NK-92 treated with Interleukin-12 subunit alpha and Interleukin-12 subunit beta, amount 100 ng/mL, for 24 hours (cell line): ENCODE measurements at regions not wholly inside any gene's neighbourhood (a gene's known extent, or its start where the extent isn't known, plus 50 kb on each side); places are given as distances from the start of the nearest gene placed in this dataset.
"Not testable (repeated sequence)": the region's sequence is repeated elsewhere in the genome, so short reads cannot be mapped to it uniquely, and the experiment has no call there.

Experiments used
- DNase-seq: peaks from one replicate; lab custom pipeline; 2025; lab: John Stamatoyannopoulos, UW

DNA sequence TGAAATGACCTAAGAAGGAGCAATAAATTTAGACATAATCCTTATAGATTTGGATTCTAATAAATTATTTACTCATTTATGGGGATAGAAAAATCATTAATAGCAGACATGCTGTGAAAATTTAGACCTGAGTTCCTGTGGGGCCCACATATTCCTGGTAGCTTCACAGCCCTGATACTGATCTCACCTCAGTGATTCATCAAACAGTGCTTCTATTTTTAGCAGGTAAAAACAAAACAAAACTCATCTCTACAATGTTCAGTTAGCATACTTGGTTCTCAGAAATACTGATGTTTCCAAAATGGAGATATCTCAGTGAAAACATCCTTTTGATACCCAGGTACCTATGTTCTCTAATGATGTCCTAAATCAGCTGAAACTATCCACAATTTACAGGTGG lies 841.1 kb upstream of the SORCS1 start:
- DNase-seq: no peak

- DNase-seq: no peak
Measured at GRCh38 chr10:108003576-108003975, 839.1 kb upstream of the SORCS1 start.

DNA sequence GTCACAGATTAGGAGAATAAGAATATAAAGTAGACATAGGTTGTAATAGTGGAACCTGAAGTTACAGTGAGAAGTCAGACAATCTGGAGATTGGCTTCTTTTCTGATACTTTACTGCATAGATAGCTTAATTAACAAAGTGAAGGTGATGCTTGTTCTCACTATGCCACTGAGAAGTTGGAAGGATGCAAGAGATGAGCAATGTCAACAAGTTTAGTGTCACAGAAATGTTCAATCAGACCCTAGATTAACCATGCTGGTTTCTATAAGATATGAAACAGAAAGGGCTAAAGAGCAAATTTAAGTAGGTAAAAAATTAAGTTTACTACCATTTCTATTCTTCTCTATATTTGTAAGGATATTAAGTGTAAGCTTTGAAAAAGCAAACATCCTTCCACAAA lies 838.6 kb upstream of the SORCS1 start:
- DNase-seq: no peak

DNA sequence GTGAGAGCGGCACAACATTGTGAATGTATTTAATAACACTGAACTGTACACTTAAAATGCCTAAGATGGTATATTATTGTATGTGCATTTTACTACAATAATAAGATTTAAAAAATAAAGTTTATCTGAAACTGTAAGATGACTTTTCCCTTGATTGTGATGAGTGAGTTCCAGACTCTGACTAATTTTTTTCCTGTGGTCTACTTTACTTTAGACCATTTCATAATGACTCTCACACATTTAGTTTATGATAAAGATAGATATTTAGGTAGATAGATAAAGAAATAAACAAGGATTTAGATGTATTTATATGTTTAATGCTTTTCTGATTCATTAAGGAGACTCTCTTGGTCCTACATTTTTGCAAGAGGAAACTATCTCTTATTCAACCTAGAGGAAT lies 835.9 kb upstream of the SORCS1 start:
- no peak for DNase-seq

GRCh38 chr10:107994621-107995270 lies 830.2 kb upstream of the SORCS1 start:
- DNase-seq: no peak

DNA sequence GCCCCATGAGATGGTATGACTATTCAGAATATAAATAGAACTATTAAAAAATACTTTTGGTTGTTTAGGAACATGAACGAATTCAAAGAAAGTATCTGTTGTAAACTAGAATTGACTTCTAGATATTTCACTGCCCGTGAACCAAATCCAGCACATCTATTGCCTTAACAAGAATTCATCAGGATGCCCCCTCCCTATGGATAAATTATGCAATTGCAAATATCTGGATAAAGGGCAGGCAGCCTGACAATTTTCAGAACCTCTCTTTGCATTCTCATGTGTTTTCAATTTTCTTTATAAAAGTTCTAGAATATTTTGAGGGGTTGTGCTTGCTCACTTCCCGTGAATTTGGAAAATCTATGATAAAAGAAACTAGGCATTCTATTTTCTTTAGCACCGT lies 822.1 kb upstream of the SORCS1 start:
- DNase-seq: no peak

GRCh38 chr10:107984581-107984980 lies 820.1 kb upstream of the SORCS1 start:
- no peak for DNase-seq

- DNase-seq: no peak
Measured at GRCh38 chr10:107984149-107984548, 819.6 kb upstream of the SORCS1 start.

DNA sequence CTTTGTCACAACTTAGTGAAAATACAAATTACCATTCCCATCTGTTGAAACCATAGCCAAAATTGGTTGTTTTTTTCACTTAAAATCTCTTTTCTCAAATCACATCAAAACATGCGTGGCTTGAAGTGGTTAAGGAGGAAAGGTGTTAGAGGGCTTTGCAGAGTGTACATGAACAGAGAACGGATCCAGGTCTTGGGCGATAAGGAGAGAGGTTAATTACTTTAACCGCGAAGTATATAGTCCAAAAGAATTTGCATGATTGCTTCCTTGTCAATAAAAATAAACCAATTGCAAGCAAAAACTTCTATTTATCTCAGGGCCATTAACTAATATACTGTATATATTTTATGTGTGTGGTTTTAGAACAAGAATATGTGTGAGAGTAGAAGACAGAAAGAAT lies 813.9 kb upstream of the SORCS1 start:
- no peak for DNase-seq

DNA sequence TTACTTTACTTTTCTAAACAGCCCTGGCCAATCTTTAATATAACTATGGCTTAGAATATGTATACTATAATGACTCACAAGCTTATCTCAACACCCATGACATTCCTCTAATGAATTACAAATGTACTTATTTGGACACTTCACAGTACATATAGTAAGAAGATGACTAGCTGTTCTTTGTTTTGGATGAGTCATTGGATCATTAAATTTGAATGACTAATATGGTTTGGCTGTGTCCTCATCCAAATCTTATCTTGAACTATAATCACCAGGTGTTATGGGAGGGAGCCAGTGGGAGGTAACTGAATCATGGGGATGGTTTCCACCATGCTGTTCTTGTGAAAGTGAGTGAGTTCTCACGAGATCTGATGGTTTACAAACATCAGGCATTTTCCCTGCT lies 807.5 kb upstream of the SORCS1 start:
- DNase-seq: no peak

DNA sequence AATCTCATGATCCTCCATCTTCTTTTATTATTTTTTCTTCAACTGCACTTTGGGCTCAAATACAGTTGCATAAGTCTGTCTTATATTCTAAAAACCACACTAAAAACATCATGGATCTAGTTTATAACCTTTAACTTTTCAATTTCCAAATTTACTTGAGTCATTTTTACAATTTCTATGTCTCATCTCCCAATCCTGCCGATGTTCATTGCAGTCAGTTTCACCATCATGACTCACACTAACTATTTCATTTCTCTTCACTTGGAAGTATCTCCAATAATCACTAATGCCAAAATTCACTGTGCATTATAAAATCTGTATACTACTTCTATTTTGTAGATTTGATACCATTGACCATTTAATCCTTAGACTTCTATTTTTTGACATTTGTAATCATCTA lies 806.9 kb upstream of the SORCS1 start:
- no peak for DNase-seq

DNA sequence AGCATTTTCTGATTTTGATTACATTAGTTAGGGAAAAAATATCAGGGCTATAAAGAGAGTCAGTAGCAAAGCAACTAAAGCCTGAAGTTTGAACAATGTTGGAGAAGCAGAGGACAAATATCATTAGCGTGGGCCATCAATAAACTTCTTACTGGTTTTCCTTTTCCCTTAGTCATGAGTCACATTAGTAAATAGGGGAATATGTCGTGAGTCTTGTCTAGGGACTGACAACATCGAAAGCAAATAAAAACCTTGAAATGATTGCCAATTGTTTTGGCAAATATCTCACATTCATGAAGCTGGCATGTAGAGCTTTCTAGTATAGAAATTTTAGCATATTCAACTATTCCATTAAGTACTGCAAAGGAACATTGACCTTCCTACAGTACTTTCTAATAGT lies 806.0 kb upstream of the SORCS1 start:
- no peak for DNase-seq

DNA sequence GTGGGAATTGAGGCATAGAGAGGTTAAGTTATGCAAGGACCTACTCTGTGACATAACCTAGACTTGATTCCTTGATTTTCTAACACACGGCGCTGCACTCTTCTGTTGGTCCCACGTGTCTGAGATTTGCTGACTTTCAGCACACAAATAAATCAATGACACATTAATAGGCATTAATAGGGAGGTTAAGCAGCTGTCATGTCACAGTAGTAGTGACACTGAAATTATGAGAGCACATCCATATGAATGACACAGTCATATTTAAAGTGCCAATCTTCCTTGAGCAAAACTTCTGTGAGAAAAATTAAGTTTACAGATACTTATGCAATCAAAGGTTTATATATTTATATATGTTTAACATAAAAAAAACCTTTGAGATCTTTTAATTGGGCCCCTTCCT lies 805.4 kb upstream of the SORCS1 start:
- no peak for DNase-seq

DNA sequence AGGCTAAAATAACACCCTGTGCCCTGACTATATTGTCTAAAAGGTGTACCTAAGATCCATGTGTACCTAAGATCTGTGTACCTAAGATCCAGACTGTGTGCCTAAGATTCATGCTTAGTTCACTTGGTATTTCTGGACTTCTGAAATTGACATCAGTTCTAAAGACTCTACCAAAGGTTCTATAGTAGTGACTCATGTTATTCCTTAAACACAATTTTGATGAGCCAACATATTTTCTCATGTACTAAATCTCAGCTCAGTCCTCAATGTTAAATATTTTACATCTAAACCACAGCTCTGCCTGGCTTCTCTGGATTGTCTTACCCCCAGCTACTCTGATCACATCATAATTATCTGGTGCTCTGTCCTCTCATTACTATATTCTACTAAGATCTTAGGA lies 802.3 kb upstream of the SORCS1 start:
- DNase-seq: no peak

GRCh38 chr10:107952649-107953556 lies 788.4 kb upstream of the SORCS1 start:
- no peak for DNase-seq

- not testable (repeated sequence) for DNase-seq
Measured at GRCh38 chr10:107950411-107951062, 786.0 kb upstream of the SORCS1 start.

- no peak for DNase-seq
Measured at GRCh38 chr10:107942826-107943225, 778.3 kb upstream of the SORCS1 start.

DNA sequence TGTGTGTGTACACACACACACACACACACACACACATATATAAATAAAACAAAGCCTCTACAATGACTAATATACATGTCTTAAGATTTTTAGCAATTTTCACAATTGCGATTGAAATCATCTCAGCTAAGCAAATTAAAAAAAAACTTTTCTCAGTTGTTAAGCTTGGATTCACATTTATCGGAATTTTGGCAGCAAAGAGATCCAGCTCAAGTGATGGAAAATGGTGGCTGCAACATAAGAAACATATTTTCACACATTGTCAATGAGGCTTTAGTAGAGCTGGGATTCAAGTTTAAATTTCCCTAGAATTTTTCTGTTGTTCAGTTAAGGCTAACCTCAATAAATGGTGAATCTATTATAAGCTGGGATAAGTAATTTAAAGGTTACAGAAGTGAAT lies 768.6 kb upstream of the SORCS1 start:
- DNase-seq: no peak

DNA sequence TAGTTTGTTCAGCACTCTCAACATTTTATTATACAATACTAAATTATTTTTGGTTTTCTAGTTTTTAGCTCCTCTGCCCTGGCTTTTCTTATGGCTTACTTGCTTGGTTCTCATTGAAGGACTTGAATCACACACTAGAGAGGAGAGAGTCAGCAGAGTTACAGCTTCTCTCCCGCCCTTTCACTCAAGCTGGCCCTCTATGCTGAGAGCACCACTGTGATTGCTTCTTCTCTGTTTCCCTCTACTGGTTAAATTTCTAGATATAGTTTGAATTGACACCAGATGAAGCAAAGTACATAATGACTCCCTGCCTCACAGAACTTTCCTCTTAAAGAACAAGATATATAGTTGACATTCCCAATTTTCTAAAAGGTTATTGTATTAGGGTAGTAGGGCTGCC lies 767.3 kb upstream of the SORCS1 start:
- no peak for DNase-seq

GRCh38 chr10:107930037-107930436 lies 765.5 kb upstream of the SORCS1 start:
- DNase-seq: no peak

GRCh38 chr10:107924458-107924857 lies 760.0 kb upstream of the SORCS1 start:
- no peak for DNase-seq

- no peak for DNase-seq
Measured at GRCh38 chr10:107919626-107920235, 755.2 kb upstream of the SORCS1 start.

- no peak for DNase-seq
Measured at GRCh38 chr10:107918171-107918570, 753.7 kb upstream of the SORCS1 start.
